Esophagus muscularis mucosa (tissue), 4 donors: ENCODE measurements at regions not wholly inside any gene's neighbourhood (a gene's known extent, or its start where the extent isn't known, plus 50 kb on each side); places are given as distances from the start of the nearest gene placed in this dataset.
"Not testable (repeated sequence)": the region's sequence is repeated elsewhere in the genome, so short reads cannot be mapped to it uniquely, and the experiment has no call there.

ENCODE experiments used
- DNase-seq: peaks from one replicate; pipeline ENCODE4 v3.0.0-alpha.2; 2017; ENCODE audit errors: extremely low spot score
- H3K27ac ChIP-seq, 4 donors: fragments of 200-600 bp; sonication (generic); replicated peaks in 1 of 4; 1 replicate in 3 of 4; 2 replicates in 1 of 4; pipeline ENCODE4 v1.5.1; 2016 to 2019; ENCODE audit warnings: mild to moderate bottlenecking in 1 of 4
- H3K27me3 ChIP-seq, 4 donors: fragments of 200-600 bp; sonication (generic); one replicate each; pipeline versions ENCODE4 v1.5.1 to v1.6.0; 2016 to 2019
- H3K36me3 ChIP-seq, 4 donors: fragments of 200-600 bp; sonication (generic); one replicate each; pipeline ENCODE4 v1.5.1; 2016 to 2019
- H3K4me1 ChIP-seq, 4 donors: fragments of 200-600 bp; sonication (generic); one replicate each; pipeline ENCODE4 v1.5.1; 2016 to 2019
- H3K4me3 ChIP-seq, 4 donors: fragments of 200-600 bp; sonication (generic); 1 replicate in 2 of 4; 2 replicates in 2 of 4; pipeline ENCODE4 v1.5.1; 2016 to 2019; ENCODE audit warnings: mild to moderate bottlenecking in 4 of 4, moderate library complexity in 1 of 4
- H3K9me3 ChIP-seq, 4 donors: fragments of 200-600 bp; sonication (generic); 1 replicate in 3 of 4; 2 replicates in 1 of 4; pipeline ENCODE4 v1.5.1; 2016 to 2019
- CTCF ChIP-seq, 3 experiments: fragments of 200-600 bp in 2 of 3; fragments of 450-650 bp in 1 of 3; sonication (generic) in 2 of 3; IDR thresholded peaks; one replicate each; pipeline ENCODE4 v1.5.1; 2017 to 2019; ENCODE audit warnings: antibody characterized with exemption in 3 of 3, mild to moderate bottlenecking in 2 of 3, moderate library complexity in 1 of 3
- EP300 ChIP-seq: sonication (generic); formaldehyde crosslinking; IDR thresholded peaks from one replicate; pipeline ENCODE4 v1.6.1; 2017; ENCODE audit warnings: antibody characterized with exemption
- POLR2A ChIP-seq: fragments of 450-650 bp; IDR thresholded peaks from one replicate; pipeline ENCODE4 v1.6.1; 2017; ENCODE audit warnings: antibody characterized with exemption, moderate library complexity, mild to moderate bottlenecking, low read depth
- POLR2AphosphoS5 ChIP-seq, 2 donors: sonication (generic); formaldehyde crosslinking; IDR thresholded peaks; one replicate each; pipeline ENCODE4 v1.6.1; 2017; ENCODE audit warnings: antibody characterized with exemption in 2 of 2
- WGBS: methylation state at CpG from one replicate; pipeline ENCODE4 v1.1.5; 2018; 5-methylcytosine and 5-hydroxymethylcytosine counted together
- intact Hi-C: fragments of 100-400 bp; cut with DNase I; formaldehyde crosslinking; loops from one replicate; pipeline ENCODE4 v1.15.1; 2023

GRCh38 chr1:99439433-99440075, 175.3 kb downstream of the PLPPR4 start:
- WGBS = 80% methylated on average over 3 of the region's 3 CpGs
- intact Hi-C loops = no loop called here

GRCh38 chr1:99441299-99442095, 177.2 kb downstream of the PLPPR4 start:
- Histone ChIP-seq H3K9me3 (no peaks in the 10 kb centered on the region), H3K36me3 (no peaks in the 10 kb centered on the region), H3K4me3 (no peak overlapping the region), H3K4me1 (peaks cover 0 to 13% (median 5%) of the 10 kb centered on the region in 4 donors), H3K27ac (no peak overlapping the region), H3K27me3 (no peaks in the 10 kb centered on the region)
- WGBS = 47% methylated on average over 6 of the region's 6 CpGs
- TF ChIP-seq POLR2AphosphoS5 (IDR thresholded peaks at IDR 0.05) (no peak), EP300 (no peak), CTCF (IDR thresholded peaks at IDR 0.05) (no peak)
- no peak for DNase-seq
- intact Hi-C loops = no loop called here

More at GRCh38 chr1:99439433-99440075, 175.3 kb downstream of the PLPPR4 start:
- TF ChIP-seq CTCF (IDR thresholded peaks at IDR 0.05) (no peak), POLR2A (no peak), EP300 (no peak), POLR2AphosphoS5 (IDR thresholded peaks at IDR 0.05) (no peak)
- Histone ChIP-seq H3K4me3 (no peak overlapping the region), H3K36me3 (no peaks in the 10 kb centered on the region), H3K27ac (no peak overlapping the region), H3K9me3 (no peaks in the 10 kb centered on the region), H3K4me1 (no peaks in the 10 kb centered on the region), H3K27me3 (no peaks in the 10 kb centered on the region)
- no peak for DNase-seq

GRCh38 chr1:99444211-99444927, 180.1 kb downstream of the PLPPR4 start:
- H3K4me1 ChIP-seq = peaks cover 0 to 13% (median 5%) of the 10 kb centered on the region in 4 donors
- WGBS = 94% methylated on average over 6 of the region's 6 CpGs
- H3K27me3 ChIP-seq, DNase-seq, H3K9me3 ChIP-seq, H3K4me3 ChIP-seq, H3K27ac ChIP-seq, H3K36me3 ChIP-seq, intact Hi-C loops: not testable (repeated sequence)

- Histone ChIP-seq H3K36me3 (no peaks in the 10 kb centered on the region), H3K27ac (no peak overlapping the region), H3K27me3 (no peaks in the 10 kb centered on the region), H3K4me3 (no peak overlapping the region), H3K4me1 (peaks cover 0 to 13% (median 5%) of the 10 kb centered on the region in 4 donors), H3K9me3 (no peaks in the 10 kb centered on the region)
- TF ChIP-seq EP300 (no peak), CTCF (IDR thresholded peaks at IDR 0.05) (no peak), POLR2AphosphoS5 (IDR thresholded peaks at IDR 0.05) (no peak), POLR2A (no peak)
- intact Hi-C loops = no loop called here
- no peak for DNase-seq
Measured at GRCh38 chr1:99445071-99445470, 180.8 kb downstream of the PLPPR4 start.

- Histone ChIP-seq H3K36me3 (no peaks in the 10 kb centered on the region), H3K4me1 (peaks cover 0 to 13% (median 5%) of the 10 kb centered on the region in 4 donors), H3K9me3 (no peaks in the 10 kb centered on the region), H3K27me3 (no peaks in the 10 kb centered on the region), H3K27ac (no peak overlapping the region), H3K4me3 (no peak overlapping the region)
- WGBS = 27% methylated on average over 1 of the region's 1 CpG
- intact Hi-C loops = no loop called here
- no peak for DNase-seq
- no peak for TF ChIP-seq CTCF (IDR thresholded peaks at IDR 0.05)
- TF ChIP-seq POLR2A = no peak
- TF ChIP-seq EP300 = no peak
- no peak for TF ChIP-seq POLR2AphosphoS5 (IDR thresholded peaks at IDR 0.05)
Measured at GRCh38 chr1:99445486-99445885, 181.2 kb downstream of the PLPPR4 start.
